ENCODE measurements at regions not wholly inside any gene's neighbourhood (a gene's known extent, or its start where the extent isn't known, plus 50 kb on each side); places are given as distances from the start of the nearest gene placed in this dataset.

DNA sequence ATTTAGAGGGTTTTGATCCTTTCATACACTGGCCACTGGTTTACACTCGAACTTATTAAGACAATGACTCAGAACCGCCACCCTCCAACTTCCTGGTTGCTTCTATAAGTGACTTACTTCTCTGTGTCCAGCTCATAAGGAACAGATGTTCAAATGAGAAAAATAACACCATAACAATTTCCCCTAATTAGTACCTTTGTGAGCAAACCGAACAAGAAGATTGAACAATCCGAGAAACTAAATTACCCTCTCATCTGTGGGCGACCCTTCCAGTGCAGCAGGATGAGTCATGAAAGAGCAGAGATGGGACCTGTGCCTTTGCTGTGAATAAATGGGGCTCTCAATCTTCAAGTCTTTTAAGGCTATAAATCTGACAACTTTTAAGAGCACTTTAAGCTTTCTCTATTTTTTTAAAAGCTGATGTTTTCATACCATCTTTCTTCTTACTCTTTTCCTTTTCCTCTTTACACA is 146.8 kb upstream of the RASSF8 start:
- no peak overlapping the region for H3K9ac ChIP-seq (ENCODE audit: low read length)
- H3K4me1 ChIP-seq (ENCODE audit: low read length): peaks cover 8% of the 10 kb centered on the region; the same call in 1 of the 2 replicates
- no peaks in the 10 kb centered on the region for H3K36me3 ChIP-seq (replicated peaks; ENCODE audit: insufficient read depth, low read length)
- H3K9me3 ChIP-seq (replicated peaks; ENCODE audit: insufficient read depth, low read length): no peaks in the 10 kb centered on the region
- no peak overlapping the region for H3K4me2 ChIP-seq (ENCODE audit: low read depth, low read length)
- no peak overlapping the region for H3K27ac ChIP-seq (ENCODE audit: low read length)
- H3K9me2 ChIP-seq (replicated peaks; ENCODE audit: insufficient read depth, low read length): no peaks in the 10 kb centered on the region
- DNase-seq: peak; percentile 7
- no peaks in the 10 kb centered on the region for H3F3A ChIP-seq (ENCODE audit: insufficient read depth, low read length)
- no peaks in the 10 kb centered on the region for H4K20me1 ChIP-seq (ENCODE audit: insufficient read depth, low read length)
- no peak for TF ChIP-seq CTCF (IDR thresholded peaks at IDR 0.05; ENCODE audit: low read length)
- no peak for TF ChIP-seq EZH2phosphoT487 (IDR thresholded peaks at IDR 0.05; ENCODE audit: low read length)
- no peak for TF ChIP-seq EZH2 (optimal IDR thresholded peaks at IDR 0.05; ENCODE audit: low read depth, low read length)
- H2AFZ ChIP-seq (ENCODE audit: low read length): no peak overlapping the region
- no peaks in the 10 kb centered on the region for H3K27me3 ChIP-seq (replicated peaks; ENCODE audit: insufficient read depth, low read length)
- no peaks in the 10 kb centered on the region for H3K79me2 ChIP-seq (ENCODE audit: low read length)
- H3K4me3 ChIP-seq (ENCODE audit: low read length): no peak overlapping the region

DNA sequence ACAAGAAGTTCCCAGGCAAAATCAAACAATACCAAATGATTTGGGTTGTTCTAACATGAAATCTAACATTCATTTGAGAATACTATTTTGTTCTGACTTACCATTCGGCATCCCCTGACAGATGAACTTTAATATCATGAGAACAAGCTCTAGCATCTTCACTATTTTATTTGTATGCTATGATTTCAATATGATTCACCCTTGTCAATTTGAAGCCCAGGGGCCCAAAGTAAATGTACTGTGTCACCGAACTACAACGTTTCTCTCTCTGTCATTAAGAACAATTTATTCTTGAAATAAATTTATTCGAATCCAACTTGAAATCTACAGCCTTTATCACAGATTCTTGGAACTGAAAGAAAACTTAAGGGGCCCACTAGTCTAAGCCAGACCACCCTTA is 146.2 kb upstream of the RASSF8 start:
- H3K4me3 ChIP-seq (ENCODE audit: low read length): no peak overlapping the region
- H4K20me1 ChIP-seq (ENCODE audit: insufficient read depth, low read length): no peaks in the 10 kb centered on the region
- TF ChIP-seq EZH2phosphoT487 (IDR thresholded peaks at IDR 0.05; ENCODE audit: low read length) (no peak), CTCF (IDR thresholded peaks at IDR 0.05; ENCODE audit: low read length) (no peak), EZH2 (optimal IDR thresholded peaks at IDR 0.05; ENCODE audit: low read depth, low read length) (no peak)
- H3K4me1 ChIP-seq (ENCODE audit: low read length): peaks cover 8% of the 10 kb centered on the region; the same call in 1 of the 2 replicates
- no peaks in the 10 kb centered on the region for H3F3A ChIP-seq (ENCODE audit: insufficient read depth, low read length)
- H3K9me2 ChIP-seq (replicated peaks; ENCODE audit: insufficient read depth, low read length): no peaks in the 10 kb centered on the region
- no peaks in the 10 kb centered on the region for H3K27me3 ChIP-seq (replicated peaks; ENCODE audit: insufficient read depth, low read length)
- no peaks in the 10 kb centered on the region for H3K36me3 ChIP-seq (replicated peaks; ENCODE audit: insufficient read depth, low read length)
- H3K4me2 ChIP-seq (ENCODE audit: low read depth, low read length): no peak overlapping the region
- no peak for DNase-seq
- no peak overlapping the region for H3K9ac ChIP-seq (ENCODE audit: low read length)
- no peak overlapping the region for H3K27ac ChIP-seq (ENCODE audit: low read length)
- H2AFZ ChIP-seq (ENCODE audit: low read length): no peak overlapping the region
- no peaks in the 10 kb centered on the region for H3K9me3 ChIP-seq (replicated peaks; ENCODE audit: insufficient read depth, low read length)
- no peaks in the 10 kb centered on the region for H3K79me2 ChIP-seq (ENCODE audit: low read length)

DNA sequence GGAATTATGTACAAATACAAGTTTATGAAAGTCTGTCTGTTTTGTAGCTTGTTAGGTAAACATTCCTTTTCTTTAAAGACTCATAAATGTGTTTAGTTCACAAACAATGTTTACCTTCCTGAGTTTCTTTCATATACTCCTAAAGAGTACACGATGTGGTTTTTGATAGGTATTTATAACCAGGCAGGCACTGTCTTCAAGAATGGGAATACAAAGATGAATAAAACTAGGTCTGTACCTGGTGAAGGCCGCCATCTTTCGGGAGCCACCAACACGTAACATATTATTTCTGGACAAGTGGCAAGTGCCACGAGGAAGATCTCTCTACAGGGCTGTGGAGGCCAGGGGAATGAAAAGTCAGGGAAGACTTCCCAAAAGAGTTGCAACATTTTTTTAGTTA is 144.6 kb upstream of the RASSF8 start:
- Histone ChIP-seq H3K79me2 (ENCODE audit: low read length) (no peaks in the 10 kb centered on the region), H3K4me2 (ENCODE audit: low read depth, low read length) (no peak overlapping the region), H3K9me3 (replicated peaks; ENCODE audit: insufficient read depth, low read length) (no peaks in the 10 kb centered on the region), H3F3A (ENCODE audit: insufficient read depth, low read length) (no peaks in the 10 kb centered on the region), H3K27ac (ENCODE audit: low read length) (no peak overlapping the region), H3K36me3 (replicated peaks; ENCODE audit: insufficient read depth, low read length) (no peaks in the 10 kb centered on the region), H4K20me1 (ENCODE audit: insufficient read depth, low read length) (no peaks in the 10 kb centered on the region), H2AFZ (ENCODE audit: low read length) (no peak overlapping the region), H3K27me3 (replicated peaks; ENCODE audit: insufficient read depth, low read length) (no peaks in the 10 kb centered on the region), H3K9me2 (replicated peaks; ENCODE audit: insufficient read depth, low read length) (no peaks in the 10 kb centered on the region), H3K9ac (ENCODE audit: low read length) (no peak overlapping the region), H3K4me1 (ENCODE audit: low read length) (peaks cover 8% of the 10 kb centered on the region; the same call in 1 of the 2 replicates), H3K4me3 (ENCODE audit: low read length) (no peak overlapping the region)
- TF ChIP-seq CTCF (IDR thresholded peaks at IDR 0.05; ENCODE audit: low read length) (no peak), EZH2 (optimal IDR thresholded peaks at IDR 0.05; ENCODE audit: low read depth, low read length) (no peak), EZH2phosphoT487 (IDR thresholded peaks at IDR 0.05; ENCODE audit: low read length) (no peak)
- no peak for DNase-seq

Measured in MM.1S (cell line).